HG02840 (cell line): ENCODE measurements at regions not wholly inside any gene's neighbourhood (a gene's known extent, or its start where the extent isn't known, plus 50 kb on each side); places are given as distances from the start of the nearest gene placed in this dataset.

Experiments used
- ATAC-seq: cut with Tn5 transposase; IDR thresholded peaks from one replicate; pipeline ENCODE4 v1.9.1; 2021; ENCODE audit warnings: mild to moderate bottlenecking, moderate library complexity, moderate number of reproducible peaks; ENCODE audit not compliant: unreplicated experiment, low FRiP score

GRCh38 chr6:62345962-62346689 is 60.1 kb upstream of the KHDRBS2 start:
- no peak for ATAC-seq

DNA sequence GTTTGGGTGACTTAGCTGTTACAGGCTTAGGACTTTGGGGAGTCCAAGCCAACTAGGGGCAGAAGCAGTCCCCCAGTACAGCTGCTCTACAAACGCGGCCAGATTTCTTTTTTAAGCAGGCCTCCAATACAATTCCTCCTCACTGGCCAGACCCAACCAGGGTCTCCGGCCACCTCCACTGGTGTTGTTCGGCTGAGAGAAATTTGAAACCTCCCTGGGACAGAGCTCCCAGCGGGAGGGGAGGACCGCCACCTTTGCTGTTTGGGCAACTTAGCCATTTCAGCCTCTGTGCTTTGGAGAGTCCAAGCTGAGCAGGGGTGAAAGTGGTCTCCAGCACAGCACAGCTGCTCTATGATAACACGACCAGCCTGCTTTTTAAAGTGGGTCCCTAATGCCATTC is 59.4 kb upstream of the KHDRBS2 start:
- no peak for ATAC-seq

DNA sequence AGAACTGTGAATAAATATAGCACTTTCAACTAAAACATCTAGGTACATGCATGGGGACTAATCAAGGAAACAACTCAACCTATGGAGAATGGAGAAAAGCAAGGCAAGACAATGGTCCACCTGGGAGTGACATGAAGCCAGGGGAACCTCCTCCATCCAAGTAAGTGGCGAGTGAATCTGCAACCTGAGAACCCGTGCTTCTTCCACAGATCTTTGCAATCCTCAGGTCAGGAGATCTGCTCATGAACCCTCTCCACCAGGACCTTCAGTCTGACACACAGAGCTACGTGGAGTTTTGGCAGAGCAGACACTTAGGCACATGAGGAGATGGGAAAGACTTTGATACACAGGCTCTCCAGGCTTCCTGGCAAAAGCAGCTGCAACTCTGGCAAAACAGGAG is 58.8 kb upstream of the KHDRBS2 start:
- ATAC-seq, result no peak

DNA sequence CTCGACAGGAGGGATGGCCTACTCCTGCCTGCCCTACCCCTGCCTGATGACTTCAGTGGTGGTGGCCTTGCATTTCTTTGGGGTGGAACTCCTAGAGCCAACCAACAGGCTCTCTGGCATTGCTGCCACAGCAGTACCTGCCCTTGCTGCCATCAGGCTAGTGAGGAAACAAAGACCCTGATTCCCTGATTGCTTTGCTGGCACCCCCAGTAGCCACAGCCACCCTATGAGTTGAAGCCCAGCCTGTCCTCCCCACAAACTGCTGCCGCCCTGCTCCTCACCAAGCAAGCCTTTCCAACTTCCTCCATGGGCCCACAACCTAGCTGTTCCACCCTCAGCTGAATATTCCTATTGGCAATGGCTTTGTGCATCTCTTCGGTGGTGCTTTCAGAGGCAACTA is 52.5 kb upstream of the KHDRBS2 start:
- no peak for ATAC-seq
